ENCODE measurements at regions not wholly inside any gene's neighbourhood (a gene's known extent, or its start where the extent isn't known, plus 50 kb on each side); places are given as distances from the start of the nearest gene placed in this dataset.

DNA sequence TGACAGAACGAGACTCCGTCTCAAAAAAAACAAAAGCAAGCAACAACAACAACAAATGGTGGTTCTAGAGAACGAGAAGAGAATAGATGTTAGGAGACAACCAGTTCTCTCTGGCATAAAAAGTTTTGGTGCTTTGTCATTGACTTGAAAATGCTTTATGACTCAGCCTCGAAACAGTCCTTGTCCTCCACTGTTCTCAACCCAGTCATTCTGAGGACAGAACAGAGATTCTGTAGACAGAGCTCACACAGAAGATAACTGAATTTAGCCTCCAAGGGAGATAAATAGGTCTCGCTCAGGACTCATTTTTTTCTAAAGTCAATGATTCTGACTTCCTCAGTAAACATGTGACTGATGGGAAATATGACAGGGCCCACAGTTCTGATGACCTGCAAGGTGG lies 76.0 kb upstream of the FSTL4 start:
- TF ChIP-seq ESRRG (CRISPR knock-in tag; IDR thresholded peaks at IDR 0.05) (no peak), TOX (CRISPR knock-in tag; IDR thresholded peaks at IDR 0.05; ENCODE audit: borderline replicate concordance) (no peak), ZFP30 (CRISPR knock-in tag; IDR thresholded peaks at IDR 0.05) (no peak), ZNF8 (CRISPR knock-in tag; IDR thresholded peaks at IDR 0.05) (no peak), OSR1 (CRISPR knock-in tag; IDR thresholded peaks at IDR 0.05) (no peak), PPARA (CRISPR knock-in tag; IDR thresholded peaks at IDR 0.05; ENCODE audit: borderline replicate concordance) (no peak), ARNTL (CRISPR knock-in tag; IDR thresholded peaks at IDR 0.05; ENCODE audit: borderline replicate concordance, low read depth) (no peak), GLIS3 (CRISPR knock-in tag; IDR thresholded peaks at IDR 0.05) (no peak), ZFP3 (CRISPR knock-in tag; IDR thresholded peaks at IDR 0.05) (no peak)
- TF ChIP-seq, protein P1, sequence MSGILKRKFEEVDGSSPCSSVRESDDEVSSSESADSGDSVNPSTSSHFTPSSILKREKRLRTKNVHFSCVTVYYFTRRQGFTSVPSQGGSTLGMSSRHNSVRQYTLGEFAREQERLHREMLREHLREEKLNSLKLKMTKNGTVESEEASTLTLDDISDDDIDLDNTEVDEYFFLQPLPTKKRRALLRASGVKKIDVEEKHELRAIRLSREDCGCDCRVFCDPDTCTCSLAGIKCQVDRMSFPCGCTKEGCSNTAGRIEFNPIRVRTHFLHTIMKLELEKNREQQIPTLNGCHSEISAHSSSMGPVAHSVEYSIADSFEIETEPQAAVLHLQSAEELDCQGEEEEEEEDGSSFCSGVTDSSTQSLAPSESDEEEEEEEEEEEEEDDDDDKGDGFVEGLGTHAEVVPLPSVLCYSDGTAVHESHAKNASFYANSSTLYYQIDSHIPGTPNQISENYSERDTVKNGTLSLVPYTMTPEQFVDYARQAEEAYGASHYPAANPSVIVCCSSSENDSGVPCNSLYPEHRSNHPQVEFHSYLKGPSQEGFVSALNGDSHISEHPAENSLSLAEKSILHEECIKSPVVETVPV (CRISPR knock-in tag; IDR thresholded peaks at IDR 0.05) = no peak
- TF ChIP-seq, protein P2, sequence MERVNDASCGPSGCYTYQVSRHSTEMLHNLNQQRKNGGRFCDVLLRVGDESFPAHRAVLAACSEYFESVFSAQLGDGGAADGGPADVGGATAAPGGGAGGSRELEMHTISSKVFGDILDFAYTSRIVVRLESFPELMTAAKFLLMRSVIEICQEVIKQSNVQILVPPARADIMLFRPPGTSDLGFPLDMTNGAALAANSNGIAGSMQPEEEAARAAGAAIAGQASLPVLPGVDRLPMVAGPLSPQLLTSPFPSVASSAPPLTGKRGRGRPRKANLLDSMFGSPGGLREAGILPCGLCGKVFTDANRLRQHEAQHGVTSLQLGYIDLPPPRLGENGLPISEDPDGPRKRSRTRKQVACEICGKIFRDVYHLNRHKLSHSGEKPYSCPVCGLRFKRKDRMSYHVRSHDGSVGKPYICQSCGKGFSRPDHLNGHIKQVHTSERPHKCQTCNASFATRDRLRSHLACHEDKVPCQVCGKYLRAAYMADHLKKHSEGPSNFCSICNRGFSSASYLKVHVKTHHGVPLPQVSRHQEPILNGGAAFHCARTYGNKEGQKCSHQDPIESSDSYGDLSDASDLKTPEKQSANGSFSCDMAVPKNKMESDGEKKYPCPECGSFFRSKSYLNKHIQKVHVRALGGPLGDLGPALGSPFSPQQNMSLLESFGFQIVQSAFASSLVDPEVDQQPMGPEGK (CRISPR knock-in tag; IDR thresholded peaks at IDR 0.05; ENCODE audit: borderline replicate concordance) = no peak
- TF ChIP-seq, protein P3, sequence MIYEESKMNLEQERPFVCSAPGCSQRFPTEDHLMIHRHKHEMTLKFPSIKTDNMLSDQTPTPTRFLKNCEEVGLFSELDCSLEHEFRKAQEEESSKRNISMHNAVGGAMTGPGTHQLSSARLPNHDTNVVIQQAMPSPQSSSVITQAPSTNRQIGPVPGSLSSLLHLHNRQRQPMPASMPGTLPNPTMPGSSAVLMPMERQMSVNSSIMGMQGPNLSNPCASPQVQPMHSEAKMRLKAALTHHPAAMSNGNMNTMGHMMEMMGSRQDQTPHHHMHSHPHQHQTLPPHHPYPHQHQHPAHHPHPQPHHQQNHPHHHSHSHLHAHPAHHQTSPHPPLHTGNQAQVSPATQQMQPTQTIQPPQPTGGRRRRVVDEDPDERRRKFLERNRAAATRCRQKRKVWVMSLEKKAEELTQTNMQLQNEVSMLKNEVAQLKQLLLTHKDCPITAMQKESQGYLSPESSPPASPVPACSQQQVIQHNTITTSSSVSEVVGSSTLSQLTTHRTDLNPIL (CRISPR knock-in tag; IDR thresholded peaks at IDR 0.05; ENCODE audit: low read depth) = no peak
- TF ChIP-seq, protein P4, sequence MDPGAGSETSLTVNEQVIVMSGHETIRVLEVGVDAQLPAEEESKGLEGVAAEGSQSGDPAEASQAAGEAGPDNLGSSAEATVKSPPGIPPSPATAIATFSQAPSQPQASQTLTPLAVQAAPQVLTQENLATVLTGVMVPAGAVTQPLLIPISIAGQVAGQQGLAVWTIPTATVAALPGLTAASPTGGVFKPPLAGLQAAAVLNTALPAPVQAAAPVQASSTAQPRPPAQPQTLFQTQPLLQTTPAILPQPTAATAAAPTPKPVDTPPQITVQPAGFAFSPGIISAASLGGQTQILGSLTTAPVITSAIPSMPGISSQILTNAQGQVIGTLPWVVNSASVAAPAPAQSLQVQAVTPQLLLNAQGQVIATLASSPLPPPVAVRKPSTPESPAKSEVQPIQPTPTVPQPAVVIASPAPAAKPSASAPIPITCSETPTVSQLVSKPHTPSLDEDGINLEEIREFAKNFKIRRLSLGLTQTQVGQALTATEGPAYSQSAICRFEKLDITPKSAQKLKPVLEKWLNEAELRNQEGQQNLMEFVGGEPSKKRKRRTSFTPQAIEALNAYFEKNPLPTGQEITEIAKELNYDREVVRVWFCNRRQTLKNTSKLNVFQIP (CRISPR knock-in tag; IDR thresholded peaks at IDR 0.05; ENCODE audit: borderline replicate concordance, low read depth) = no peak
